GM20000 (cell line): ENCODE measurements at regions not wholly inside any gene's neighbourhood (a gene's known extent, or its start where the extent isn't known, plus 50 kb on each side); places are given as distances from the start of the nearest gene placed in this dataset.

Source experiments
- DNase-seq: peaks from one replicate; pipeline ENCODE4 v3.0.0; 2012; ENCODE audit warnings: low spot score
- CTCF ChIP-seq: IDR thresholded peaks from 2 replicates; pipeline ENCODE4 v1.5.1; 2012; ENCODE audit warnings: mild to moderate bottlenecking, control low read depth; ENCODE audit errors: extremely low read depth, missing control alignments

- TF ChIP-seq CTCF, result no peak
- no peak for DNase-seq
Observed at GRCh38 chr20:43836790-43837189, 77.9 kb upstream of the TOX2 start.

- no peak for DNase-seq
- TF ChIP-seq CTCF, result no peak
Observed at GRCh38 chr20:43835944-43836508, 78.6 kb upstream of the TOX2 start.

- no peak for TF ChIP-seq CTCF
Observed at GRCh38 chr20:43833511-43834395, 80.9 kb upstream of the TOX2 start.

GRCh38 chr20:43832961-43833360, 81.7 kb upstream of the TOX2 start:
- TF ChIP-seq CTCF, result no peak
- DNase-seq, result no peak

More at GRCh38 chr20:43833511-43834395, 80.9 kb upstream of the TOX2 start:
- no peak for DNase-seq

GRCh38 chr20:43832096-43832816, 82.4 kb upstream of the TOX2 start:
- no peak for TF ChIP-seq CTCF
- no peak for DNase-seq

GRCh38 chr20:43831481-43832065, 83.1 kb upstream of the TOX2 start:
- no peak for TF ChIP-seq CTCF
- DNase-seq, result no peak
